ENCODE measurements at regions not wholly inside any gene's neighbourhood (a gene's known extent, or its start where the extent isn't known, plus 50 kb on each side); places are given as distances from the start of the nearest gene placed in this dataset.
A peak's percentile ranks its signal among the peaks of the same experiment; 100 is the strongest.

DNA sequence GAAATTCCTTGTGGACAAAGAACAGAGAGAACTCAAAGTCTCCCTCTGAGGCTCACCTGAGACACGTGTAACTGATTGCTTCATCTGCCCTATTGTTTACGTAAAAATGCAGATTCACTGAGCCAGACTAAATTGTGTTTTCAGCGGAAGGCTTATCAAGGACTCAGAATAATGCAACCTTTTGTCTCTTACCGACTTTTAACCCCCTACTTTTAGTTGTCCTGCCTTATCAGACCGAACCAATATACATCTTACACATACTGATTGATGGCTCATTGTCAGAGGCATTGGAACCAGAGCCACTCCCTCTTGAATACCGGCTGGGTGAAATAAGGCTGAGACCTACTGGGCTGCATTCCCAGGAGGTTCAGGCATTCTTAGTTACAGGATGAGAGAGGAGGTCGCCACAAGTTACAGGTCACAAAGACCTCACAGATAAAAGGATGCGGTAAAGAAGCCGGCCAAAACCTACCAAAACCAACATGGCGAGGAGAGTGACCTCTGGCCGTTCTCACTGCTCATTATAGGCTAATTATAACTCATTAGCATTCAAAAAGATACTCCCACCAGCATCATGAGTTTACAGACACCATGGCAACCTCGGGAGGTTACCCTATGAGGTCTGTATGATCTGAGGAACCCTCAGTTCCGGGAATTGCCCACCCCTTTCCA, 95.5 kb upstream of the ZNF184 start:
- DNase-seq, result peak; percentile 96

DNA sequence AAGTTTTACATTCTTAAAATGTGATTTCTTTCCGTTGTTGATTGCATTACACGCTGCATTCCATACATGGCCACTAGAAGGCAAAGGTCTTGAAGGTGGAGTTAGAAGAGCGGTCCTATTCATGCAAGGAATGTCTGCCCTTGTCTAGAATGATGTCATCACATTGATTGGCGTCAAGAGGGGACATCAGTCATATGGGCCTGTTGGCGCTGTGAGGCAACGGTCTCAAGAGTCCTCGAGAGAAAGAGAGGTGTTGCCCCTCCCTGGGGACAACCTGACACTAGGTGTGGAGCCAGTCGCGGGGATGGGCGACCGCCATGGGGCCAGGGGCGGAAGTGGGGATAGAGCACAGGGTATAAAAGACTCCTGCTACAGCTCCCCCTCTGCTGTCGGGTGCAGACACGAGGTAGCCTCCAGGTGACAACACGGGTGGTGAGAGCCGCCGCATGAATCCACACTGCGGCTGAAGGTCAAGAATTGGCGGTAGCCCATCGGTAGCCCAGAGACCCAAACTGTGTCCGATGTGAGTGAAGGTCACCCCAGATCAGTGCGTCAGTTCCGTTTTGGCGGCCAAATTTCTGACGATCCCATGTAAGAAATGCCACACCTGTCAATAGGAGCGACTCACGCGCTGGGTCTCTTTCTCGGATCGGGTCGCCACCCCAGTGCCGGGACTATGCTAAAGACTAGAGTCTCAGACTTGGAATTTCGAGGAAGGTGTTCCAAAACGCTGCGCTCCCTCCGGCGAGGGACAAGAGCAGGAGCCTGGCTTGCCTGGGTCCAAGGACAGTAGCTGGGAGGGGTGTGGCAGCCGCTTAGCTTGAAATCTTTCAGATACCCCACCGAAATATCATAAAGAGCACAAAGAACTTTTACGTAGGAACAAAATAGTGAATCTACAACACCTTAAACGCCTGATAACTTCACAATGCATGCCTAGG, 93.2 kb upstream of the ZNF184 start:
- peak overlapping the region; percentile 34 for H3K9ac ChIP-seq (ENCODE audit: low read length)
- H4K8ac ChIP-seq (ENCODE audit: low read depth, low read length), result no peak overlapping the region
- H3K56ac ChIP-seq (ENCODE audit: low read length), result peak overlapping the region; percentile 62
- no peak overlapping the region for H2AK5ac ChIP-seq (ENCODE audit: low read length)
- H3K23ac ChIP-seq (ENCODE audit: low read length), result no peak overlapping the region
- no CpG with 5 or more reads among the region's 41 CpGs for WGBS (ENCODE audit: extremely low coverage, insufficient coverage, low lambda C conversion rate)
- H3K79me1 ChIP-seq (ENCODE audit: low read length), result no peaks in the 10 kb centered on the region
- H3K27me3 ChIP-seq (ENCODE audit: insufficient read depth, low read length, poor library complexity), result no peaks in the 10 kb centered on the region
- H3K36me3 ChIP-seq (ENCODE audit: control insufficient read depth, insufficient read depth, low read length), result no peaks in the 10 kb centered on the region
- no peak overlapping the region for H3K4ac ChIP-seq (ENCODE audit: low read depth, low read length)
- DNase-seq, result peak; percentile 90
- H3K4me2 ChIP-seq (ENCODE audit: low read length), result peak overlapping the region; percentile 22
- H2BK15ac ChIP-seq (replicated peaks; ENCODE audit: low read depth), result no peak overlapping the region
- H3K4me3 ChIP-seq (ENCODE audit: low read length), result peak overlapping the region; percentile 25
- no peak overlapping the region for H2BK120ac ChIP-seq (ENCODE audit: low read depth, low read length)
- no peak overlapping the region for H3K18ac ChIP-seq (ENCODE audit: low read length)
- no peaks in the 10 kb centered on the region for H3K4me1 ChIP-seq (ENCODE audit: control insufficient read depth, low read depth, low read length)
- no peak overlapping the region for H3K27ac ChIP-seq (ENCODE audit: low read depth, low read length)
- no peak overlapping the region for H4K5ac ChIP-seq (ENCODE audit: low read length)
- no peaks in the 10 kb centered on the region for H3K79me2 ChIP-seq (ENCODE audit: control insufficient read depth, insufficient read depth, low read length)
- H2BK5ac ChIP-seq (ENCODE audit: low read length), result no peak overlapping the region

More for the DNA sequence above, 95.5 kb upstream of the ZNF184 start:
- no peaks in the 10 kb centered on the region for H3K36me3 ChIP-seq (ENCODE audit: control insufficient read depth, insufficient read depth, low read length)
- no peaks in the 10 kb centered on the region for H3K27me3 ChIP-seq (ENCODE audit: insufficient read depth, low read length, poor library complexity)
- H3K4me3 ChIP-seq (ENCODE audit: low read length), result no peak overlapping the region
- H3K79me1 ChIP-seq (ENCODE audit: low read length), result no peaks in the 10 kb centered on the region
- no peak overlapping the region for H4K5ac ChIP-seq (ENCODE audit: low read length)
- no peak overlapping the region for H3K23ac ChIP-seq (ENCODE audit: low read length)
- H3K9ac ChIP-seq (ENCODE audit: low read length), result no peak overlapping the region
- WGBS (ENCODE audit: extremely low coverage, insufficient coverage, low lambda C conversion rate), result no CpG with 5 or more reads among the region's 13 CpGs
- H3K79me2 ChIP-seq (ENCODE audit: control insufficient read depth, insufficient read depth, low read length), result no peaks in the 10 kb centered on the region
- no peak overlapping the region for H4K8ac ChIP-seq (ENCODE audit: low read depth, low read length)
- H3K27ac ChIP-seq (ENCODE audit: low read depth, low read length), result no peak overlapping the region
- no peak overlapping the region for H2BK120ac ChIP-seq (ENCODE audit: low read depth, low read length)
- peak overlapping the region; percentile 5 for H3K18ac ChIP-seq (ENCODE audit: low read length)
- H2BK5ac ChIP-seq (ENCODE audit: low read length), result no peak overlapping the region
- peak overlapping the region; percentile 52 for H3K4ac ChIP-seq (ENCODE audit: low read depth, low read length)
- no peak overlapping the region for H2AK5ac ChIP-seq (ENCODE audit: low read length)
- H3K56ac ChIP-seq (ENCODE audit: low read length), result no peak overlapping the region
- H3K4me1 ChIP-seq (ENCODE audit: control insufficient read depth, low read depth, low read length), result no peaks in the 10 kb centered on the region
- no peak overlapping the region for H3K4me2 ChIP-seq (ENCODE audit: low read length)
- H2BK15ac ChIP-seq (replicated peaks; ENCODE audit: low read depth), result no peak overlapping the region

DNA sequence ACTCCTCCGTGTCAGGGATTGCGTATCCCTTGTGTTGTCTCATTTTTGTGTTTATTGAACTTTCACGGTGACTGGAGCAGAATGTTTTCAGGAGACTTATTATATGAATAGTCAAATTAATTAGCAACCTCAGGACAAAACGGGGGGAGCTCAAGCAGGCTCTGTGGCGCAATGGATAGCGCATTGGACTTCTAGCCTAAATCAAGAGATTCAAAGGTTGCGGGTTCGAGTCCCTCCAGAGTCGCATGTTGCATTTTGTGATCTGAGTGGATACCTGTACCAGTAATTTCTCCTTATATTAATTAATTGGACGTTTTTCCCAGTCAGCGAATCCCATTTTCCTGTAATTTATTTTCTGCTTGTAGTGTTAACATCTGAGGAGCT, 89.1 kb upstream of the ZNF184 start:
- H3K18ac ChIP-seq (ENCODE audit: low read length), result no peak overlapping the region
- no peak overlapping the region for H3K27ac ChIP-seq (ENCODE audit: low read depth, low read length)
- no peak overlapping the region for H3K23ac ChIP-seq (ENCODE audit: low read length)
- no peak overlapping the region for H4K8ac ChIP-seq (ENCODE audit: low read depth, low read length)
- H3K9ac ChIP-seq (ENCODE audit: low read length), result no peak overlapping the region
- no peak overlapping the region for H3K4me2 ChIP-seq (ENCODE audit: low read length)
- no peak overlapping the region for H2BK120ac ChIP-seq (ENCODE audit: low read depth, low read length)
- H3K4me1 ChIP-seq (ENCODE audit: control insufficient read depth, low read depth, low read length), result no peaks in the 10 kb centered on the region
- no peaks in the 10 kb centered on the region for H3K36me3 ChIP-seq (ENCODE audit: control insufficient read depth, insufficient read depth, low read length)
- H4K5ac ChIP-seq (ENCODE audit: low read length), result no peak overlapping the region
- no peak overlapping the region for H2AK5ac ChIP-seq (ENCODE audit: low read length)
- no peaks in the 10 kb centered on the region for H3K27me3 ChIP-seq (ENCODE audit: insufficient read depth, low read length, poor library complexity)
- H2BK15ac ChIP-seq (replicated peaks; ENCODE audit: low read depth), result no peak overlapping the region
- H3K79me1 ChIP-seq (ENCODE audit: low read length), result no peaks in the 10 kb centered on the region
- H3K79me2 ChIP-seq (ENCODE audit: control insufficient read depth, insufficient read depth, low read length), result no peaks in the 10 kb centered on the region
- WGBS (ENCODE audit: extremely low coverage, insufficient coverage, low lambda C conversion rate), result no CpG with 5 or more reads among the region's 11 CpGs
- DNase-seq, result peak; percentile 29
- no peak overlapping the region for H3K4me3 ChIP-seq (ENCODE audit: low read length)
- no peak overlapping the region for H3K56ac ChIP-seq (ENCODE audit: low read length)
- no peak overlapping the region for H3K4ac ChIP-seq (ENCODE audit: low read depth, low read length)
- no peak overlapping the region for H2BK5ac ChIP-seq (ENCODE audit: low read length)

DNA sequence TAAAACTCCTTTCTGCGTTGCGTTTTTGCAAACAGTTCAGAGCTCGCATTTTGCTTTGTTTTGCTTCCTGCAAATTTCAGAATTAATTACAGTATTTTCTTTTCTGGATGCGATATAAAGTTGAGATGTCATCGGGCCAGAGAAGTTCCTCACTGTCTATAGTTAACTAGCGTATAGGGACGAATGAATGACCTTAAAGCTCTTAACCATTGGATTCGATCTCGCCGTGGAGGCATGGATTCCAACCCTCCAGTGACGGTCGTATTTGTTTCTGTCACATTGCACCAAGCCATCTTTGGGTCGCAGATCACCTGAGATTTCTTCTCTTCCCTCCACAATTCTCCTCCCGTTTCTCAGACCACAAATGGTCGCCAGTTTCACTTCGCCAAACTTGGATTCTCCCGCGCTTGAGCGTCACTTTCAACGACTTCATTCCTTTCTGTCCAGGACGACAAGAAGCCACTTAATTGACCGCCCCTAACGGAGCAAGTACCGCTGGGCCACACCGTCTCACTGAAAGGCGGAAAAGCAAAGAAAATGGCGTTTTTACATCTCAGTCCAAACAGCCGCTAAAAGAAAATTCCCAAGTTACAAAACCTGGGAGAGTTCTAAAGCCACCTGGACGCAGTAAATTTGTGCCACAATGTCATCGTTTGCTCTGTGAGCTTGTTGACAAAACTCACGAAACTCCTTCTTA, 85.3 kb upstream of the ZNF184 start:
- Histone ChIP-seq H3K18ac (ENCODE audit: low read length) (peak overlapping the region; percentile 11), H3K4ac (ENCODE audit: low read depth, low read length) (no peak overlapping the region), H2BK15ac (replicated peaks; ENCODE audit: low read depth) (no peak overlapping the region), H3K23ac (ENCODE audit: low read length) (no peak overlapping the region), H3K4me1 (ENCODE audit: control insufficient read depth, low read depth, low read length) (no peaks in the 10 kb centered on the region), H3K27ac (ENCODE audit: low read depth, low read length) (no peak overlapping the region), H3K79me1 (ENCODE audit: low read length) (no peaks in the 10 kb centered on the region), H3K4me2 (ENCODE audit: low read length) (no peak overlapping the region), H2BK5ac (ENCODE audit: low read length) (no peak overlapping the region), H4K8ac (ENCODE audit: low read depth, low read length) (no peak overlapping the region), H4K5ac (ENCODE audit: low read length) (no peak overlapping the region), H3K36me3 (ENCODE audit: control insufficient read depth, insufficient read depth, low read length) (no peaks in the 10 kb centered on the region), H3K9ac (ENCODE audit: low read length) (no peak overlapping the region), H3K4me3 (ENCODE audit: low read length) (no peak overlapping the region), H3K56ac (ENCODE audit: low read length) (no peak overlapping the region), H3K79me2 (ENCODE audit: control insufficient read depth, insufficient read depth, low read length) (no peaks in the 10 kb centered on the region), H3K27me3 (ENCODE audit: insufficient read depth, low read length, poor library complexity) (no peaks in the 10 kb centered on the region), H2BK120ac (ENCODE audit: low read depth, low read length) (no peak overlapping the region), H2AK5ac (ENCODE audit: low read length) (no peak overlapping the region)
- no peak for DNase-seq
- no CpG with 5 or more reads among the region's 31 CpGs for WGBS (ENCODE audit: extremely low coverage, insufficient coverage, low lambda C conversion rate)

DNA sequence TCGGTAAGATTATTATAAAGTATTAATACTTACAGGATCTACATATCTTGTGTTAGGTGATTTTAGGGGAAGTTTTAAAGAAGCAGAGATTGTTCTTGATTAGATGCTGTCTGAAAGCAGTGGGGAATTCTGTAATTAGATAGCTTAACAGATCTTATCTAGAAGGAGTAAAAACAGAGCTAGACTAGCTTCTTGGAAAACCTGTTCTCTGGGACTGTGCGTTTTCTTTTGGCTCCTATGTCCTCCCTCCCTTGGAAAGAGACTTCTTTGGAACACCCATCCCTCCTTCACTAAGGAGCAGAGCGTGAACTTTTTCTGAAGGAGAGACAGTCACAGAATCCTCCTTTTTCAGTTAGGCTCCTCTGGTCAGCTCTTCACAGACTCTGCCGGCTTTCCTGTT, 83.5 kb upstream of the ZNF184 start:
- no peaks in the 10 kb centered on the region for H3K27me3 ChIP-seq (ENCODE audit: insufficient read depth, low read length, poor library complexity)
- no peaks in the 10 kb centered on the region for H3K79me1 ChIP-seq (ENCODE audit: low read length)
- no peak overlapping the region for H3K4me2 ChIP-seq (ENCODE audit: low read length)
- no peak overlapping the region for H2AK5ac ChIP-seq (ENCODE audit: low read length)
- peak; percentile 36 for DNase-seq
- H3K4ac ChIP-seq (ENCODE audit: low read depth, low read length), result no peak overlapping the region
- no peaks in the 10 kb centered on the region for H3K36me3 ChIP-seq (ENCODE audit: control insufficient read depth, insufficient read depth, low read length)
- H3K9ac ChIP-seq (ENCODE audit: low read length), result no peak overlapping the region
- no peak overlapping the region for H2BK120ac ChIP-seq (ENCODE audit: low read depth, low read length)
- no peak overlapping the region for H3K56ac ChIP-seq (ENCODE audit: low read length)
- H4K5ac ChIP-seq (ENCODE audit: low read length), result no peak overlapping the region
- no peaks in the 10 kb centered on the region for H3K4me1 ChIP-seq (ENCODE audit: control insufficient read depth, low read depth, low read length)
- H2BK5ac ChIP-seq (ENCODE audit: low read length), result no peak overlapping the region
- no peak overlapping the region for H4K8ac ChIP-seq (ENCODE audit: low read depth, low read length)
- H3K79me2 ChIP-seq (ENCODE audit: control insufficient read depth, insufficient read depth, low read length), result no peaks in the 10 kb centered on the region
- no peak overlapping the region for H3K4me3 ChIP-seq (ENCODE audit: low read length)
- no peak overlapping the region for H2BK15ac ChIP-seq (replicated peaks; ENCODE audit: low read depth)
- no peak overlapping the region for H3K18ac ChIP-seq (ENCODE audit: low read length)
- no peak overlapping the region for H3K27ac ChIP-seq (ENCODE audit: low read depth, low read length)
- WGBS (ENCODE audit: extremely low coverage, insufficient coverage, low lambda C conversion rate), result no CpG with 5 or more reads among the region's 4 CpGs
- no peak overlapping the region for H3K23ac ChIP-seq (ENCODE audit: low read length)
